ENCODE measurements at regions not wholly inside any gene's neighbourhood (a gene's known extent, or its start where the extent isn't known, plus 50 kb on each side); places are given as distances from the start of the nearest gene placed in this dataset.
A peak's percentile ranks its signal among the peaks of the same experiment; 100 is the strongest.

- H3K27ac ChIP-seq (ENCODE audit: insufficient read depth in 1 of 2, low read depth in 1 of 2, low read length in 2 of 2, poor library complexity in 1 of 2, severe bottlenecking in 2 of 2): no peak overlapping the region
- no peaks in the 10 kb centered on the region for H3K27me3 ChIP-seq (replicated peaks in 2 of 5; ENCODE audit: control insufficient read depth in 4 of 5, insufficient read depth in 5 of 5, low read length in 4 of 5)
- CTCF ChIA-PET: no interaction called here
- H3K4me3 ChIP-seq (ENCODE audit: control insufficient read depth in 1 of 7, extremely low read depth in 1 of 7, insufficient read depth in 4 of 7, low read depth in 2 of 7, low read length in 6 of 7): no peak overlapping the region
- no peak for DNase-seq
- no peaks in the 10 kb centered on the region for H3K36me3 ChIP-seq (ENCODE audit: control insufficient read depth in 4 of 4, insufficient read depth in 4 of 4, low read length in 3 of 4)
- POLR2A ChIA-PET: no interaction called here
- WGBS (ENCODE audit: insufficient coverage): 100% methylated on average over 1 of the region's 2 CpGs
- H3K4me1 ChIP-seq (ENCODE audit: control extremely low read depth in 1 of 4, control insufficient read depth in 4 of 4, insufficient read depth in 4 of 4, low read length in 3 of 4): peaks cover 0 to 55% (median 45%) of the 10 kb centered on the region in 4 experiments
- H3K9me3 ChIP-seq (ENCODE audit: control extremely low read depth in 1 of 5, control insufficient read depth in 4 of 5, insufficient read depth in 2 of 5, low read depth in 1 of 5, low read length in 4 of 5): peaks cover 0 to 10% (median 0%) of the 10 kb centered on the region in 5 experiments
Observed at GRCh38 chr11:69400140-69400539, 81.3 kb upstream of the LINC01488 start.

GRCh38 chr11:69400771-69401590 lies 80.5 kb upstream of the LINC01488 start:
- peak in 2 of 3 donors; percentile 46 to 53 for DNase-seq

GRCh38 chr11:69401715-69402114 lies 79.7 kb upstream of the LINC01488 start:
- ChIA-PET CTCF (interaction anchor here (1.0 to 1.2 kb wide), 2 partner anchors 19 to 48 kb away, joined by 3 read pairs; no protein-coding TSS in a partner anchor), POLR2A (interaction anchor here (0.6 to 1.0 kb wide), 2 partner anchors 62 to 105 kb away, joined by 3 read pairs; no protein-coding TSS in a partner anchor)
- Histone ChIP-seq H3K9me3 (ENCODE audit: control extremely low read depth in 1 of 5, control insufficient read depth in 4 of 5, insufficient read depth in 2 of 5, low read depth in 1 of 5, low read length in 4 of 5) (peaks cover 0 to 10% (median 0%) of the 10 kb centered on the region in 5 experiments), H3K4me3 (ENCODE audit: control insufficient read depth in 1 of 7, extremely low read depth in 1 of 7, insufficient read depth in 4 of 7, low read depth in 2 of 7, low read length in 6 of 7) (peak overlapping the region in 5 of 7 experiments; percentile 25 to 50 (median 43)), H3K4me1 (ENCODE audit: control extremely low read depth in 1 of 4, control insufficient read depth in 4 of 4, insufficient read depth in 4 of 4, low read length in 3 of 4) (peaks cover 0 to 51% (median 45%) of the 10 kb centered on the region in 4 experiments), H3K27ac (ENCODE audit: insufficient read depth in 1 of 2, low read depth in 1 of 2, low read length in 2 of 2, poor library complexity in 1 of 2, severe bottlenecking in 2 of 2) (peak overlapping the region in 1 of 2 experiments; percentile 67), H3K36me3 (ENCODE audit: control insufficient read depth in 4 of 4, insufficient read depth in 4 of 4, low read length in 3 of 4) (no peaks in the 10 kb centered on the region), H3K27me3 (replicated peaks in 2 of 5; ENCODE audit: control insufficient read depth in 4 of 5, insufficient read depth in 5 of 5, low read length in 4 of 5) (no peaks in the 10 kb centered on the region)
- WGBS (ENCODE audit: insufficient coverage): 0% methylated on average over 4 of the region's 5 CpGs
- peak; percentile 39 to 76 (median 64) for DNase-seq

More at GRCh38 chr11:69400771-69401590, 80.5 kb upstream of the LINC01488 start:
- Histone ChIP-seq H3K9me3 (ENCODE audit: control extremely low read depth in 1 of 5, control insufficient read depth in 4 of 5, insufficient read depth in 2 of 5, low read depth in 1 of 5, low read length in 4 of 5) (peaks cover 0 to 10% (median 0%) of the 10 kb centered on the region in 5 experiments), H3K27me3 (replicated peaks in 2 of 5; ENCODE audit: control insufficient read depth in 4 of 5, insufficient read depth in 5 of 5, low read length in 4 of 5) (no peaks in the 10 kb centered on the region), H3K4me1 (ENCODE audit: control extremely low read depth in 1 of 4, control insufficient read depth in 4 of 4, insufficient read depth in 4 of 4, low read length in 3 of 4) (peaks cover 0 to 51% (median 45%) of the 10 kb centered on the region in 4 experiments), H3K4me3 (ENCODE audit: control insufficient read depth in 1 of 7, extremely low read depth in 1 of 7, insufficient read depth in 4 of 7, low read depth in 2 of 7, low read length in 6 of 7) (peak overlapping the region in 3 of 7 experiments; percentile 28 to 47 (median 40)), H3K36me3 (ENCODE audit: control insufficient read depth in 4 of 4, insufficient read depth in 4 of 4, low read length in 3 of 4) (no peaks in the 10 kb centered on the region), H3K27ac (ENCODE audit: insufficient read depth in 1 of 2, low read depth in 1 of 2, low read length in 2 of 2, poor library complexity in 1 of 2, severe bottlenecking in 2 of 2) (peak overlapping the region in 1 of 2 experiments; percentile 67)
- ChIA-PET CTCF (interaction anchor here (1.0 kb wide), 1 partner anchor 18 kb away, joined by 3 read pairs; no protein-coding TSS in a partner anchor), POLR2A (interaction anchor here (0.6 kb wide), 1 partner anchor 63 kb away, joined by 3 read pairs; no protein-coding TSS in a partner anchor)
- 69% methylated on average over 21 of the region's 22 CpGs for WGBS (ENCODE audit: insufficient coverage)

- POLR2A ChIA-PET: interaction anchor here (1.0 kb wide), 1 partner anchor 106 kb away, joined by 3 read pairs; no protein-coding TSS in a partner anchor
- no peaks in the 10 kb centered on the region for H3K27me3 ChIP-seq (replicated peaks in 2 of 5; ENCODE audit: control insufficient read depth in 4 of 5, insufficient read depth in 5 of 5, low read length in 4 of 5)
- DNase-seq: no peak
- peak overlapping the region in 4 of 7 experiments; percentile 15 to 50 (median 32) for H3K4me3 ChIP-seq (ENCODE audit: control insufficient read depth in 1 of 7, extremely low read depth in 1 of 7, insufficient read depth in 4 of 7, low read depth in 2 of 7, low read length in 6 of 7)
- no peaks in the 10 kb centered on the region for H3K36me3 ChIP-seq (ENCODE audit: control insufficient read depth in 4 of 4, insufficient read depth in 4 of 4, low read length in 3 of 4)
- peak overlapping the region in 1 of 2 experiments; percentile 67 for H3K27ac ChIP-seq (ENCODE audit: insufficient read depth in 1 of 2, low read depth in 1 of 2, low read length in 2 of 2, poor library complexity in 1 of 2, severe bottlenecking in 2 of 2)
- CTCF ChIA-PET: interaction anchor here (0.6 to 1.8 kb wide), 4 partner anchors 27 to 252 kb away, joined by 3 to 4 read pairs (median 3); no protein-coding TSS in a partner anchor
- H3K9me3 ChIP-seq (ENCODE audit: control extremely low read depth in 1 of 5, control insufficient read depth in 4 of 5, insufficient read depth in 2 of 5, low read depth in 1 of 5, low read length in 4 of 5): peaks cover 0 to 10% (median 0%) of the 10 kb centered on the region in 5 experiments
- 46% methylated on average over 4 of the region's 4 CpGs for WGBS (ENCODE audit: insufficient coverage)
- H3K4me1 ChIP-seq (ENCODE audit: control extremely low read depth in 1 of 4, control insufficient read depth in 4 of 4, insufficient read depth in 4 of 4, low read length in 3 of 4): peaks cover 0 to 51% (median 45%) of the 10 kb centered on the region in 4 experiments
Observed at GRCh38 chr11:69402251-69402887, 79.1 kb upstream of the LINC01488 start.

GRCh38 chr11:69403556-69404215 lies 77.8 kb upstream of the LINC01488 start:
- H3K27me3 ChIP-seq (replicated peaks in 2 of 5; ENCODE audit: control insufficient read depth in 4 of 5, insufficient read depth in 5 of 5, low read length in 4 of 5): no peaks in the 10 kb centered on the region
- peaks cover 0 to 10% (median 0%) of the 10 kb centered on the region in 5 experiments for H3K9me3 ChIP-seq (ENCODE audit: control extremely low read depth in 1 of 5, control insufficient read depth in 4 of 5, insufficient read depth in 2 of 5, low read depth in 1 of 5, low read length in 4 of 5)
- DNase-seq: peak in 1 of 3 donors; percentile 12
- no peak overlapping the region for H3K4me3 ChIP-seq (ENCODE audit: control insufficient read depth in 1 of 7, extremely low read depth in 1 of 7, insufficient read depth in 4 of 7, low read depth in 2 of 7, low read length in 6 of 7)
- H3K27ac ChIP-seq (ENCODE audit: insufficient read depth in 1 of 2, low read depth in 1 of 2, low read length in 2 of 2, poor library complexity in 1 of 2, severe bottlenecking in 2 of 2): no peak overlapping the region
- peaks cover 0 to 43% (median 38%) of the 10 kb centered on the region in 4 experiments for H3K4me1 ChIP-seq (ENCODE audit: control extremely low read depth in 1 of 4, control insufficient read depth in 4 of 4, insufficient read depth in 4 of 4, low read length in 3 of 4)
- CTCF ChIA-PET: interaction anchor here (1.2 to 1.8 kb wide), 2 partner anchors 13 to 29 kb away, joined by 4 read pairs; no protein-coding TSS in a partner anchor
- WGBS (ENCODE audit: insufficient coverage): 100% methylated on average over 8 of the region's 8 CpGs
- POLR2A ChIA-PET: no interaction called here
- no peaks in the 10 kb centered on the region for H3K36me3 ChIP-seq (ENCODE audit: control insufficient read depth in 4 of 4, insufficient read depth in 4 of 4, low read length in 3 of 4)

- Histone ChIP-seq H3K9me3 (ENCODE audit: control extremely low read depth in 1 of 5, control insufficient read depth in 4 of 5, insufficient read depth in 2 of 5, low read depth in 1 of 5, low read length in 4 of 5) (peaks cover 0 to 10% (median 0%) of the 10 kb centered on the region in 5 experiments), H3K36me3 (ENCODE audit: control insufficient read depth in 4 of 4, insufficient read depth in 4 of 4, low read length in 3 of 4) (no peaks in the 10 kb centered on the region), H3K4me3 (ENCODE audit: control insufficient read depth in 1 of 7, extremely low read depth in 1 of 7, insufficient read depth in 4 of 7, low read depth in 2 of 7, low read length in 6 of 7) (no peak overlapping the region), H3K4me1 (ENCODE audit: control extremely low read depth in 1 of 4, control insufficient read depth in 4 of 4, insufficient read depth in 4 of 4, low read length in 3 of 4) (peaks cover 0 to 33% (median 32%) of the 10 kb centered on the region in 4 experiments), H3K27ac (ENCODE audit: insufficient read depth in 1 of 2, low read depth in 1 of 2, low read length in 2 of 2, poor library complexity in 1 of 2, severe bottlenecking in 2 of 2) (no peak overlapping the region), H3K27me3 (replicated peaks in 2 of 5; ENCODE audit: control insufficient read depth in 4 of 5, insufficient read depth in 5 of 5, low read length in 4 of 5) (no peaks in the 10 kb centered on the region)
- ChIA-PET POLR2A (no interaction called here), CTCF (interaction anchor here (1.4 kb wide), 1 partner anchor 9 kb away, joined by 4 read pairs; no protein-coding TSS in a partner anchor)
- no peak for DNase-seq
- no CpG with 5 or more reads among the region's 3 CpGs for WGBS (ENCODE audit: insufficient coverage)
Observed at GRCh38 chr11:69406060-69406459, 75.4 kb upstream of the LINC01488 start.

Data from common myeloid progenitor, CD34-positive (primary cell).